K562 (cell line): ENCODE measurements at regions not wholly inside any gene's neighbourhood (a gene's known extent, or its start where the extent isn't known, plus 50 kb on each side); places are given as distances from the start of the nearest gene placed in this dataset.

Experiments
- ATAC-seq: fragments of 200-7000 bp; cut with Tn5 transposase; 3 replicates; pipeline ENCODE4 v1.9.1; 2020; ENCODE audit warnings: moderate library complexity
- BruUV-seq: library from RNA; stranded (reverse); fragments of 400-500 nt; replicated peaks from 2 replicates; lab custom pipeline; 2021; lab: Mats Ljungman, UMichigan
- CTCF ChIA-PET: fragments of 300-600 bp; formaldehyde crosslinking; extraction: SDS; loops from one replicate; lab custom pipeline; 2021; ENCODE audit warnings: low intra/inter-chr PET ratio; lab: Yijun Ruan, JAX
- POLR2A ChIA-PET: fragments of 300-600, 350-650 bp; sonication (Branson Sonifier 250); formaldehyde crosslinking; extraction: SDS; loops from one replicate; lab custom pipeline; 2021; ENCODE audit warnings: antibody characterized with exemption, inconsistent platforms; lab: Yijun Ruan, JAX
- DNase-seq, 4 experiments: peaks; one replicate each; pipeline versions ENCODE4 v3.0.0 to v3.0.0-alpha.2; 2011 to 2018; ENCODE audit warnings: low spot score in 3 of 4, mixed read lengths in 3 of 4; ENCODE audit errors: extremely low read depth in 1 of 4
- FAIRE-seq: peaks from 2 replicates; lab custom pipeline; 2011; peaks lifted over from hg19 to GRCh38; lab: Jason Lieb, UNC
- H2AFZ ChIP-seq: 2 replicates; pipeline ENCODE4 v1.6.0; 2011; ENCODE audit warnings: low read depth, low read length, control low read depth, inconsistent platforms
- H3K27ac ChIP-seq: fragments of 200-600 bp; 3 replicates; pipeline ENCODE4 v1.8.0; 2011; ENCODE audit warnings: low read depth, mild to moderate bottlenecking, control low read depth, inconsistent platforms, low read length, moderate library complexity, mixed read lengths; ENCODE audit errors: extremely low read depth
- H3K27me3 ChIP-seq, 2 experiments: fragments of 300-600 bp in 1 of 2; 2 replicates in 1 of 2; 3 replicates in 1 of 2; pipeline versions ENCODE4 v1.6.0 to v1.8.0; 2011; ENCODE audit warnings: inconsistent platforms in 2 of 2, low read length in 2 of 2, mild to moderate bottlenecking in 1 of 2, mixed read lengths in 1 of 2, moderate library complexity in 1 of 2; ENCODE audit not compliant: control insufficient read depth in 2 of 2, insufficient read depth in 2 of 2
- H3K36me3 ChIP-seq: fragments of 300-600 bp; 3 replicates; pipeline ENCODE4 v1.8.0; 2011; ENCODE audit warnings: mild to moderate bottlenecking, low read length, inconsistent platforms; ENCODE audit not compliant: control insufficient read depth, insufficient read depth
- H3K4me1 ChIP-seq, 2 experiments: fragments of 200-600 bp in 1 of 2; replicated peaks in 1 of 2; 2 replicates in 1 of 2; 3 replicates in 1 of 2; pipeline versions ENCODE4 v1.5.1 to v1.8.0; 2011; ENCODE audit warnings: inconsistent platforms in 2 of 2, low read length in 2 of 2, mild to moderate bottlenecking in 1 of 2, mixed read lengths in 1 of 2, moderate library complexity in 1 of 2; ENCODE audit not compliant: control insufficient read depth in 2 of 2, insufficient read depth in 2 of 2
- H3K4me2 ChIP-seq: 2 replicates; pipeline ENCODE4 v1.6.1; 2011; ENCODE audit warnings: low read length, control low read depth, inconsistent platforms, mixed read lengths; ENCODE audit not compliant: insufficient read depth
- H3K4me3 ChIP-seq: fragments of 200-600 bp; sonication (generic), shearing (Covaris generic); 2 replicates; pipeline ENCODE4 v1.5.1; 2016; ENCODE audit warnings: control low read depth, inconsistent platforms
- H3K79me2 ChIP-seq: fragments of 200-600 bp; 3 replicates; pipeline ENCODE4 v1.8.0; 2011; ENCODE audit warnings: low read length, inconsistent platforms; ENCODE audit not compliant: control insufficient read depth, insufficient read depth
- H3K9ac ChIP-seq, 2 experiments: 2 replicates each; pipeline versions ENCODE4 v1.6.0 to v1.6.1; 2011; ENCODE audit warnings: low read depth in 2 of 2, low read length in 2 of 2, control low read depth in 1 of 2, inconsistent platforms in 1 of 2, mild to moderate bottlenecking in 1 of 2, mixed read lengths in 1 of 2; ENCODE audit not compliant: insufficient read depth in 1 of 2
- H3K9me1 ChIP-seq: one replicate; pipeline ENCODE4 v1.6.0; 2011; ENCODE audit warnings: inconsistent platforms, mild to moderate bottlenecking, low read length, moderate library complexity; ENCODE audit not compliant: control insufficient read depth, insufficient read depth
- H3K9me3 ChIP-seq: replicated peaks from 2 replicates; pipeline ENCODE4 v1.5.1; 2011; ENCODE audit warnings: low read depth, low read length, inconsistent platforms; ENCODE audit not compliant: control insufficient read depth, insufficient read depth
- H4K20me1 ChIP-seq: replicated peaks from 2 replicates; pipeline ENCODE4 v1.6.1; 2011; ENCODE audit warnings: low read length, inconsistent platforms, mixed read lengths; ENCODE audit not compliant: control insufficient read depth, insufficient read depth
- ATF3 ChIP-seq, 2 experiments: fragments of 450-650 bp in 1 of 2; sonication (generic) in 1 of 2; formaldehyde crosslinking in 1 of 2; IDR thresholded peaks in 1 of 2; conservative IDR thresholded peaks in 1 of 2; 2 replicates each; pipeline versions ENCODE4 v1.6.1 to v1.8.1; 2016 to 2023; ENCODE audit warnings: mild to moderate bottlenecking in 2 of 2, moderate library complexity in 2 of 2, inconsistent platforms in 1 of 2, missing genetic modification reagents in 1 of 2
- BRD9 ChIP-seq: fragments of 450-650 bp; IDR thresholded peaks from 2 replicates; pipeline ENCODE4 v1.6.1; 2018; ENCODE audit warnings: low read depth; ENCODE audit not compliant: partially characterized antibody
- CHD2 ChIP-seq: IDR thresholded peaks from 2 replicates; pipeline ENCODE4 v1.6.1; 2011; ENCODE audit warnings: low read depth, low read length
- MYNN ChIP-seq, 2 experiments: sonication (generic); formaldehyde crosslinking in 1 of 2; IDR thresholded peaks; 2 replicates each; pipeline versions ENCODE4 v1.5.0 to v1.6.1; 2016 to 2020; ENCODE audit warnings: antibody characterized with exemption in 1 of 2, missing genetic modification reagents in 1 of 2
- NCOA4 ChIP-seq: fragments of 450-650 bp; IDR thresholded peaks from 2 replicates; pipeline ENCODE4 v1.6.1; 2018; ENCODE audit warnings: mild to moderate bottlenecking; ENCODE audit not compliant: partially characterized antibody
- SRF ChIP-seq, 2 experiments: fragments of 250-450, 450-650 bp in 1 of 2; sonication (Bioruptor Pico) in 1 of 2; sonication (generic) in 1 of 2; formaldehyde crosslinking; IDR thresholded peaks; 2 replicates each; pipeline versions ENCODE4 v1.5.0 to v1.5.1; 2020 to 2022; ENCODE audit warnings: mild to moderate bottlenecking in 1 of 2, missing genetic modification reagents in 1 of 2
- STAT5B ChIP-seq: fragments of 250-450 bp; sonication (Bioruptor Pico); IDR thresholded peaks from 2 replicates; pipeline ENCODE4 v1.8.0; 2021; ENCODE audit warnings: mild to moderate bottlenecking, inconsistent platforms
- THRB ChIP-seq: fragments of 450-650 bp; formaldehyde crosslinking; conservative IDR thresholded peaks from 2 replicates; pipeline ENCODE4 v1.4.0; 2022; ENCODE audit warnings: mild to moderate bottlenecking, missing genetic modification characterization
- ZNF347 ChIP-seq: fragments of 450-650 bp; formaldehyde crosslinking; IDR thresholded peaks from 2 replicates; pipeline ENCODE4 v1.4.0; 2020; ENCODE audit warnings: low read depth, mild to moderate bottlenecking, moderate library complexity
- WGBS: fragments of 100-300 bp; shearing (Covaris generic); methylation state at CpG from one replicate; pipeline ENCODE4 v1.1.6; 2016; ENCODE audit warnings: low coverage, mixed read lengths; ENCODE audit not compliant: insufficient coverage; ENCODE audit errors: missing lambda C conversion rate; 5-methylcytosine and 5-hydroxymethylcytosine counted together
- in situ Hi-C: fragments of 300-500 bp; cut with MboI; formaldehyde crosslinking; loops from 4 replicates; pipeline ENCODE4 v1.15.0; 2018; ENCODE audit warnings: inconsistent platforms, mixed read lengths
- intact Hi-C: fragments of 100-400 bp; cut with micrococcal nuclease; formaldehyde crosslinking; loops from 2 replicates; pipeline ENCODE4 v1.14.2; 2022

GRCh38 chr16:65313936-65314626, 192.2 kb upstream of the CDH11 start (continued):
- TF ChIP-seq ZNF347 (no peak), SRF (CRISPR knock-in tag; IDR thresholded peaks at IDR 0.05) (no peak)

- no peaks in the 10 kb centered on the region for H3K4me1 ChIP-seq
- H3K9me3 ChIP-seq: no peaks in the 10 kb centered on the region
- no peak for TF ChIP-seq MYNN (IDR thresholded peaks at IDR 0.05)
- no peak for TF ChIP-seq MYNN (CRISPR knock-in tag; IDR thresholded peaks at IDR 0.05)
- no peak for TF ChIP-seq STAT5B (CRISPR knock-in tag)
- no peak for TF ChIP-seq THRB (CRISPR knock-in tag)
- TF ChIP-seq ATF3 (IDR thresholded peaks at IDR 0.05): no peak
- no peak for TF ChIP-seq ATF3 (CRISPR knock-in tag; conservative IDR thresholded peaks at IDR 0.05)
- no peak for TF ChIP-seq NCOA4
- TF ChIP-seq BRD9: no peak
- TF ChIP-seq CHD2: no peak
- TF ChIP-seq, all 486 proteins: peak for 0
- WGBS: 10% methylated on average over 3 of the region's 3 CpGs
- H3K4me3 ChIP-seq: no peak overlapping the region
- in situ Hi-C loops (no loop called here), intact Hi-C loops (no loop called here)
- no peaks in the 10 kb centered on the region for H3K79me2 ChIP-seq
- no peaks in the 10 kb centered on the region for H3K27me3 ChIP-seq
- H3K9ac ChIP-seq: no peak overlapping the region
- H3K27ac ChIP-seq: no peak overlapping the region
- H3K36me3 ChIP-seq: no peaks in the 10 kb centered on the region
- DNase-seq (no peak), ATAC-seq (no peak), FAIRE-seq (no peak)
- no peak overlapping the region for H3K4me2 ChIP-seq
- H2AFZ ChIP-seq: no peak overlapping the region
- H4K20me1 ChIP-seq: no peaks in the 10 kb centered on the region
- ChIA-PET CTCF (no interaction called here), POLR2A (no interaction called here)
- no TSS peak for BruUV-seq
- H3K9me1 ChIP-seq: no peaks in the 10 kb centered on the region
Measured at GRCh38 chr16:65312795-65313194, 190.9 kb upstream of the CDH11 start.
